Adrenal gland (tissue), 5 donors: ENCODE measurements at regions not wholly inside any gene's neighbourhood (a gene's known extent, or its start where the extent isn't known, plus 50 kb on each side); places are given as distances from the start of the nearest gene placed in this dataset.

Source experiments
- POLR2A ChIP-seq, 2 donors: fragments of 450-650 bp; IDR thresholded peaks; one replicate each; pipeline ENCODE4 v1.6.1; 2017; ENCODE audit warnings: antibody characterized with exemption in 2 of 2, mild to moderate bottlenecking in 2 of 2, moderate library complexity in 1 of 2
- TF ChIP-seq, protein P1 (sequence below), 6 experiments: fragments of 450-650 bp in 4 of 6; fragments of 200-600 bp in 2 of 6; sonication (generic) in 1 of 6; IDR thresholded peaks; 1 replicate in 5 of 6; 2 replicates in 1 of 6; pipeline versions ENCODE4 v1.5.1 to v1.8.0; 2016 to 2021; ENCODE audit warnings: antibody characterized with exemption in 6 of 6, mild to moderate bottlenecking in 2 of 6, moderate library complexity in 1 of 6
- donor health status: DM: no; HTN: no; CAD: no.

DNA sequence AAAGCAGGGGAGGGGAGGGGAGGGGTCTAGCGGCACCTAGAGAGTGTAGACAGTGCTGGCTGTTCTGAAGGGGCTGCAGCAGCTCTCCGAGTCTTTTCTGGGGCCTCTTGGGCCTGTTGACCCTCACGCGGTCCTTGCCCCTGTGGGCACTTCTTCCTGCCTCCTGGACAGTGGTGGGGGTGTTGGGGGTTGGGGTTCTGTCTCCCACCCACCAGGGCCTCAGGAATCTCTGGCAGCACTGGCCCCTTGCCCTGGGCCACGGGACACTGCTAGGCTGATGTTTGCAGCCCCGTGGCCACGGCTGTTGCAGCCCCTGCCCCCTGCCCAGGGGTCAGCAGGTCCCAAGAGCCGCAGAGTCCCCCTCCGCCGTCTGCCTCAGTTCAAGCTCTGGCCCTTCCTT lies 68.9 kb upstream of the INPP5A start:
- TF ChIP-seq, protein P1, sequence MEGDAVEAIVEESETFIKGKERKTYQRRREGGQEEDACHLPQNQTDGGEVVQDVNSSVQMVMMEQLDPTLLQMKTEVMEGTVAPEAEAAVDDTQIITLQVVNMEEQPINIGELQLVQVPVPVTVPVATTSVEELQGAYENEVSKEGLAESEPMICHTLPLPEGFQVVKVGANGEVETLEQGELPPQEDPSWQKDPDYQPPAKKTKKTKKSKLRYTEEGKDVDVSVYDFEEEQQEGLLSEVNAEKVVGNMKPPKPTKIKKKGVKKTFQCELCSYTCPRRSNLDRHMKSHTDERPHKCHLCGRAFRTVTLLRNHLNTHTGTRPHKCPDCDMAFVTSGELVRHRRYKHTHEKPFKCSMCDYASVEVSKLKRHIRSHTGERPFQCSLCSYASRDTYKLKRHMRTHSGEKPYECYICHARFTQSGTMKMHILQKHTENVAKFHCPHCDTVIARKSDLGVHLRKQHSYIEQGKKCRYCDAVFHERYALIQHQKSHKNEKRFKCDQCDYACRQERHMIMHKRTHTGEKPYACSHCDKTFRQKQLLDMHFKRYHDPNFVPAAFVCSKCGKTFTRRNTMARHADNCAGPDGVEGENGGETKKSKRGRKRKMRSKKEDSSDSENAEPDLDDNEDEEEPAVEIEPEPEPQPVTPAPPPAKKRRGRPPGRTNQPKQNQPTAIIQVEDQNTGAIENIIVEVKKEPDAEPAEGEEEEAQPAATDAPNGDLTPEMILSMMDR (IDR thresholded peaks at IDR 0.05), result no peak
- TF ChIP-seq POLR2A (IDR thresholded peaks at IDR 0.05), result no peak
